Cortex of kidney (tissue), 1 donor: ENCODE measurements at regions not wholly inside any gene's neighbourhood (a gene's known extent, or its start where the extent isn't known, plus 50 kb on each side); places are given as distances from the start of the nearest gene placed in this dataset.

ENCODE experiments used
- DNase-seq: peaks from one replicate; lab custom pipeline; 2025; lab: John Stamatoyannopoulos, UW

GRCh38 chr1:221916176-221916575 lies 174.3 kb upstream of the DUSP10 start:
- no peak for DNase-seq

- DNase-seq = no peak
Observed at GRCh38 chr1:221915764-221916163, 173.9 kb upstream of the DUSP10 start.

GRCh38 chr1:221913351-221913892 lies 171.5 kb upstream of the DUSP10 start:
- DNase-seq = no peak

- no peak for DNase-seq
Observed at GRCh38 chr1:221912230-221912629, 170.3 kb upstream of the DUSP10 start.

GRCh38 chr1:221911714-221912113 lies 169.8 kb upstream of the DUSP10 start:
- no peak for DNase-seq

GRCh38 chr1:221910222-221910621 lies 168.3 kb upstream of the DUSP10 start:
- DNase-seq = no peak

GRCh38 chr1:221908573-221908972 lies 166.7 kb upstream of the DUSP10 start:
- DNase-seq = no peak

GRCh38 chr1:221907166-221907932 lies 165.5 kb upstream of the DUSP10 start:
- DNase-seq = no peak

GRCh38 chr1:221905802-221906201 lies 163.9 kb upstream of the DUSP10 start:
- DNase-seq = no peak

GRCh38 chr1:221904319-221904718 lies 162.4 kb upstream of the DUSP10 start:
- DNase-seq = no peak

- DNase-seq = no peak
Observed at GRCh38 chr1:221903594-221903993, 161.7 kb upstream of the DUSP10 start.

- DNase-seq = no peak
Observed at GRCh38 chr1:221902961-221903360, 161.1 kb upstream of the DUSP10 start.

- DNase-seq = no peak
Observed at GRCh38 chr1:221900678-221901077, 158.8 kb upstream of the DUSP10 start.

- DNase-seq = no peak
Observed at GRCh38 chr1:221897321-221897721, 155.4 kb upstream of the DUSP10 start.

- no peak for DNase-seq
Observed at GRCh38 chr1:221892301-221892830, 150.5 kb upstream of the DUSP10 start.

GRCh38 chr1:221891708-221892107 lies 149.8 kb upstream of the DUSP10 start:
- no peak for DNase-seq

- no peak for DNase-seq
Observed at GRCh38 chr1:221888801-221889200, 146.9 kb upstream of the DUSP10 start.

GRCh38 chr1:221888218-221888617 lies 146.3 kb upstream of the DUSP10 start:
- DNase-seq = no peak

- no peak for DNase-seq
Observed at GRCh38 chr1:221887758-221888157, 145.9 kb upstream of the DUSP10 start.

- DNase-seq = no peak
Observed at GRCh38 chr1:221887415-221887746, 145.5 kb upstream of the DUSP10 start.

- DNase-seq = no peak
Observed at GRCh38 chr1:221886743-221887414, 145.0 kb upstream of the DUSP10 start.

GRCh38 chr1:221886311-221886710 lies 144.4 kb upstream of the DUSP10 start:
- DNase-seq = no peak

GRCh38 chr1:221884821-221885220 lies 142.9 kb upstream of the DUSP10 start:
- no peak for DNase-seq
